HCT116 (cell line): ENCODE measurements at regions not wholly inside any gene's neighbourhood (a gene's known extent, or its start where the extent isn't known, plus 50 kb on each side); places are given as distances from the start of the nearest gene placed in this dataset.

Experiments used
- CBX3 ChIP-seq: IDR thresholded peaks from 2 replicates; pipeline ENCODE4 v1.6.1; 2012; ENCODE audit warnings: low read depth
- EZH2 ChIP-seq: fragments of 200-600 bp; sonication (generic); IDR thresholded peaks from 2 replicates; pipeline ENCODE4 v1.6.1; 2017; ENCODE audit warnings: antibody characterized with exemption, mixed run types
- EZH2phosphoT487 ChIP-seq: fragments of 200-600 bp; IDR thresholded peaks from 2 replicates; pipeline ENCODE4 v1.6.1; 2018; ENCODE audit warnings: antibody characterized with exemption, borderline replicate concordance
- POLR2A ChIP-seq: IDR thresholded peaks from 2 replicates; pipeline ENCODE4 v1.7.0; 2011; ENCODE audit warnings: borderline replicate concordance; ENCODE audit not compliant: insufficient read depth, insufficient read length; ENCODE audit errors: extremely low read depth
- POLR2AphosphoS5 ChIP-seq: IDR thresholded peaks from 2 replicates; pipeline ENCODE4 v1.6.1; 2011; ENCODE audit warnings: mild to moderate bottlenecking, low read depth, low read length, moderate library complexity
- RAD21 ChIP-seq: IDR thresholded peaks from 2 replicates; pipeline ENCODE4 v1.6.1; 2012; ENCODE audit warnings: low read depth, mild to moderate bottlenecking
- SIN3A ChIP-seq: IDR thresholded peaks from 2 replicates; pipeline ENCODE4 v1.6.1; 2012; ENCODE audit warnings: low read depth
- ZNF274 ChIP-seq: fragments of 200-500 bp; sonication (Bioruptor generic); IDR thresholded peaks from 2 replicates; pipeline ENCODE4 v1.6.1; 2014; ENCODE audit warnings: mild to moderate bottlenecking, low read depth, low read length, inconsistent platforms
- TF ChIP-seq, protein P1 (sequence below), 3 experiments: fragments of 200-600 bp in 1 of 3; sonication (generic) in 1 of 3; IDR thresholded peaks in 2 of 3; conservative IDR thresholded peaks in 1 of 3; 2 replicates each; pipeline ENCODE4 v1.5.1; 2012 to 2017; ENCODE audit warnings: low read depth in 2 of 3, low read length in 2 of 3, antibody characterized with exemption in 1 of 3, borderline replicate concordance in 1 of 3, control low read depth in 1 of 3, mild to moderate bottlenecking in 1 of 3, mixed read lengths in 1 of 3, mixed run types in 1 of 3, moderate library complexity in 1 of 3; ENCODE audit not compliant: insufficient read depth in 1 of 3
- TF ChIP-seq, protein P2 (sequence below): IDR thresholded peaks from 2 replicates; pipeline ENCODE4 v1.6.1; 2012

GRCh38 chr6:91940801-91941200 lies 1353.9 kb upstream of the MAP3K7 start:
- TF ChIP-seq, protein P1, sequence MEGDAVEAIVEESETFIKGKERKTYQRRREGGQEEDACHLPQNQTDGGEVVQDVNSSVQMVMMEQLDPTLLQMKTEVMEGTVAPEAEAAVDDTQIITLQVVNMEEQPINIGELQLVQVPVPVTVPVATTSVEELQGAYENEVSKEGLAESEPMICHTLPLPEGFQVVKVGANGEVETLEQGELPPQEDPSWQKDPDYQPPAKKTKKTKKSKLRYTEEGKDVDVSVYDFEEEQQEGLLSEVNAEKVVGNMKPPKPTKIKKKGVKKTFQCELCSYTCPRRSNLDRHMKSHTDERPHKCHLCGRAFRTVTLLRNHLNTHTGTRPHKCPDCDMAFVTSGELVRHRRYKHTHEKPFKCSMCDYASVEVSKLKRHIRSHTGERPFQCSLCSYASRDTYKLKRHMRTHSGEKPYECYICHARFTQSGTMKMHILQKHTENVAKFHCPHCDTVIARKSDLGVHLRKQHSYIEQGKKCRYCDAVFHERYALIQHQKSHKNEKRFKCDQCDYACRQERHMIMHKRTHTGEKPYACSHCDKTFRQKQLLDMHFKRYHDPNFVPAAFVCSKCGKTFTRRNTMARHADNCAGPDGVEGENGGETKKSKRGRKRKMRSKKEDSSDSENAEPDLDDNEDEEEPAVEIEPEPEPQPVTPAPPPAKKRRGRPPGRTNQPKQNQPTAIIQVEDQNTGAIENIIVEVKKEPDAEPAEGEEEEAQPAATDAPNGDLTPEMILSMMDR (IDR thresholded peaks at IDR 0.05 in 2 of 3, conservative IDR thresholded peaks at IDR 0.05 in 1 of 3; ENCODE audit: borderline replicate concordance in 1 of 3, insufficient read depth in 1 of 3, low read depth in 2 of 3, low read length in 2 of 3), result no peak
- TF ChIP-seq POLR2A (no peak), EZH2 (no peak), POLR2AphosphoS5 (no peak), RAD21 (no peak), ZNF274 (no peak), EZH2phosphoT487 (no peak), CBX3 (no peak), SIN3A (no peak)
- TF ChIP-seq, protein P2, sequence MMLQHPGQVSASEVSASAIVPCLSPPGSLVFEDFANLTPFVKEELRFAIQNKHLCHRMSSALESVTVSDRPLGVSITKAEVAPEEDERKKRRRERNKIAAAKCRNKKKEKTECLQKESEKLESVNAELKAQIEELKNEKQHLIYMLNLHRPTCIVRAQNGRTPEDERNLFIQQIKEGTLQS, result no peak
